GM18858 (cell line): ENCODE measurements at regions not wholly inside any gene's neighbourhood (a gene's known extent, or its start where the extent isn't known, plus 50 kb on each side); places are given as distances from the start of the nearest gene placed in this dataset.
"Not testable (repeated sequence)": the region's sequence is repeated elsewhere in the genome, so short reads cannot be mapped to it uniquely, and the experiment has no call there.

Source experiments
- ATAC-seq: cut with Tn5 transposase; IDR thresholded peaks from one replicate; pipeline ENCODE4 v1.9.1; 2021; ENCODE audit not compliant: unreplicated experiment

DNA sequence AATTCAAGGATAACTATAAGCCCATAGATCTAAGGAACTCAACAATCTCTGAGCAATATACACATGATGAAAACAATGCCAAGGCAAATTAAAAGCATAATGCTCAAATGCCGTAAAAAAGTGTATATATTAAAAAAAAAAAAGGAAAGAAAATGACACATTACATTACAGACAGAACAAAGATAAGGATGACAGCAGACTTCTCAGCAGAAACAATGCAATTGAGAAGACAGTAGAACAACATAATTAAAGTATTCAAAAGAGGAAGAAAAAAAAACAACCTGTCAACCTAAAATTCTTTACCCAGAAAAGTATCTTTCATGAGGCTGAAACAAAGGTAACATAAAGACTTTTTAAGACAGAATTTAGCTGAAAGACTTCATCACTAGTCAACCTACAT, 591.7 kb downstream of the ZNF608 start:
- ATAC-seq = no peak

DNA sequence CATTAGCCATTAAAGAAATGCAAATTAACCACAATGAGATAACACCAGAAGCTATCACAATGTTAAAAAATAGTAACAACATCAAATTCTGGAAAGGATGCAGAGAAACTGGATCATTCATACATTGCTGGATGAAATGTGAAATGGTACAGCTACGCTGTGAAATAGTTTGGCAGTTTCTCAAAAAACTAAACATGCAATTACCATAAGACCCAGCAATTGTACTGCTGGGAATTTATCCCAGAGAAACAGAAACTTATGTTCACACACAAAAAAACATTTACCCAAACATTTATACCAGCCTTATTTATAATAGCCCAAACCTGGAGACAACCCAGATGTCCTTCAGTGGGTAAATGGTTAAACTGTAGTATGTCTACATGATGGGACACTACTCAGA, 592.9 kb downstream of the ZNF608 start:
- no peak for ATAC-seq

DNA sequence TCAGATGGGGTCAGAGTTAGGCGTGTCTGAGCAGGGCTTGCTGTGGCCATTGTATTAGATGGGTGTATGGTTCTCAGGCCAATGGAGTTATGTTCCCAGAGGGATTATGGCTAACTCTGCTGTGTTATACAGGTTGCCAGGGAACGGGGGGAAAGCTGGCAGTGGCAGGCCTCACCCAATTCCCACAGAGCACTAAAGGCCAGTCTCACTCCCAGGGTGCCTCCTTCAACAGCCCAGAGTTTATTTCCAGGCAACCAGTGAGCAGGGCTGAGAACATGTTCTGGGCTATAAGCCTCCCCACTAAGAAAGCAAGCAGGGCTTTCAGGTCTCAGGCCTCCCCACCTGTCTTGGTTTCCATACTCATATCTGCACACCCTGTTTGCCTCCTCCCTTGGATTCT, 597.9 kb downstream of the ZNF608 start:
- no peak for ATAC-seq

DNA sequence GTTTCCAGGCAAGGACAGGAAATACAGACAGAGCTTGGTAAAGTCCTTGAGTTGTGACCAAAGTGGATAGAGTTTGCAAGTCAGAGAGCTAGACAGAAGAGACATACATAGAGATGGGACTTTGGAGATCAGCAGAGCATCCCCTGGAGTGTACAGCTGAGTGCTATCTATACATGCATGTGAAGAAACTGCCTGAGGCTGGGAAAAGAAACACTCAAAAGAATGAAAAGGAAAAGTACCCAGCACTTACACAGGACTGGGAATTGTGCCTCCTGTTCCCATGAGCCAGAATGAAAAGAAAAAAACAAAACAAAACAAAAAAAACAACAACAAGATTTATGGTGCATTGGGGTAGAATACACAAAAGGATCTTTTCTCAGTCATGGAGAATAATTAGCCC, 606.4 kb downstream of the ZNF608 start:
- ATAC-seq = no peak

DNA sequence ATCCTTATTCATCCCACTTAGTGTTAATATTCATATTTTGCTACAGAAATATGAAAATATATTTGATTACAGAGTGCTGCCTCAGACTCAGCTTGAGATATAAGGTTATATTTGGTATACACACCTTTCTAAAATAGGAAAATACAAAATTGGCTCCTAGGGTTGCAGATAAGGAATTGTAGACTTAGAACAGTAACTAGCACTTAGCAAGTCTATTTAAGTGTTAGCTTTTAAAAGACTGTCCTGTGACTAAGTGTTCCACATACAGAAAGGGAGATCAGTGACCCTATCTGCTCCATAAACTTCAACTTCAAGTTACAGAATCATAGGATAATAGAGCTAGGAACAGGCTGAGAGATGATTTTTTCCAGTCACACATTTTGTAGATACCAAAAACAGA, 607.0 kb downstream of the ZNF608 start:
- ATAC-seq = no peak

DNA sequence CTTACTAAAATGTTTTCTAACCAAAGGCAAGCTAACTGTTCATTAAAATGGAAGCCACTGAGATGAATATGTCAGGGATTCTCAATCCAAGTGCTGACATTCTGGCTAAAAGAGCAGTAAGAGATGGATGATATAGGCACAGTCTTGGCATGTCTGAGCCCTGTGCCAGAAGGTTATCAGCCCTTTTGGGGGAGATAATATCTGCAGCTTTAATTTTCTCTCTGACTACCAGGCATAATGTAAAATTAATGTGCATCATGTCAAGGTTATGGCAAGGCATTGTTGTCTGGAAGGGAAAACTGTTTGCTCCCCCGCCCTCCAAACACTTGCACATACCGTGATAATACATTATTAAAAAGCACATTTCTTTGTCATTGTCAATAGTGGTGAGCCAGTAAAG, 609.8 kb downstream of the ZNF608 start:
- no peak for ATAC-seq

DNA sequence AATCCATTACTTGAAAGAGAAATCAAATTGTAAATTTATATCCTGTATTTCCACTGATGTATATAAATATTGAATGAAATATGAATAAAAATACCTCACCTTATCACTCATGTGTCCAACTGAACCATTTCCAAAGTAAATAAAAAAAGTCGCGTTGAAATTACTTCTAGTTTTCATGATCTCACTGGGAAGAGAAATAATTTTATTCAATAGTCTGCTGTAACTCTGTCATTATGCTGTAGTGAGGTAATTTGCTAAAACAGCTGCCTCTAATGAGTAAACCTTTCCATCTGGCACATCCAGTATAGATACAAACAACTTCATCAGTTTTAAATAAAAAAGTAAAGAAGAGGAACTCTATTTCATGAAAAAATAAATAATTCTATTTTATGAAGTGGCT, 611.5 kb downstream of the ZNF608 start:
- ATAC-seq = no peak

DNA sequence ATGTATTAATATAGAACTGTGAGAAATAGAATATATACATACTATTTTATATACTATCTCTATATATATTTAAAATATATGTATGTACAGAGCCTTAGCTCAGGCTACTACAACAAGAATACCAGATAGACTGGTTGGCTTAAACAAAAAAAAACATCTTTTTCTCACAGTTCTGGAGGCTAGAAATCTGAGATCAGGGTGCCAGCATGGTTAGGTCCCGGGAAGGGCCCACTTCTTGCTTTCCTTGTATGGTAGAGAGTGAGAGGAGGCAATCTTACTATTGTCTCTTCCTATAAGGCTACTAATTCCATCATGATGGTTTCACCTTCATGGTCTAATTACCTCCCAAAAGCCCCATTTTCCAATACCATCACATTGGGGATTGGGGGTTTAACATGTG, 613.0 kb downstream of the ZNF608 start:
- ATAC-seq = no peak

DNA sequence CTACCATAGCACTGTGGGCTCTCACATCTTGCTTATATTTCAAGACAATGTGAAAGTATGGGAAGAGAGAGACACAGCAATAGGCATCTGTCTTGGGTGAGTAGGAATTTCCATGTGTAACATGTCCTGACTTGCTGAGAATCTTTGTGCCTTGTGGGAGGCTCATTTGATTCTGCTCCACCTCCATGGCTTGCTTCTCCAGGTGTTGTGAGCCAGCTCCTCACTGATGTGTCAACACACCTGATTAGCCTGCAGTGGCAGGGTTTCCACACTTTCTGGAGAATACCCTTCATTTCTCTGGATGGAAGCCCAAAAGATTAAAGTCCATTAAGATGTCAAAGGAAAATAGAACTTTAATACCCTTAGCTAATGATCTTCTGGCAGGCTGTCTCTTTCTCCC, 613.6 kb downstream of the ZNF608 start:
- ATAC-seq = no peak

DNA sequence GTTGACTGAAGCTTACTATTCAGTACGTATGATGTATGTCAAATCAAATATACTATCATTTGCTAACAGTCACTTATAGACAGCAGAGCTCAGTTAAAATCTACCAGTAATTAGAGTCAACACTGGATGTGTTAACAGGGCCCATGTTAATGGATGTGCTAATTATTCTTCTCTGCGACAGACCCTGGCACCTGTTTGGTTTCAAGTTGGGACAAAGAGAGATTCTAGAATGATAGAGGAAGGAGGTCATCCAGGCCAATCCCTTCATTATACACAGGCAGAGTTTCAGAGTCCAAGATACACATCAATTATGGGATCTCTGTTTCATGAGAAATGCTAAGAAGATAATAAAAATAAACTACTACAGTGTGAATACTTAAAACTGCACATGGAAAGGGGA, 615.0 kb downstream of the ZNF608 start:
- no peak for ATAC-seq

DNA sequence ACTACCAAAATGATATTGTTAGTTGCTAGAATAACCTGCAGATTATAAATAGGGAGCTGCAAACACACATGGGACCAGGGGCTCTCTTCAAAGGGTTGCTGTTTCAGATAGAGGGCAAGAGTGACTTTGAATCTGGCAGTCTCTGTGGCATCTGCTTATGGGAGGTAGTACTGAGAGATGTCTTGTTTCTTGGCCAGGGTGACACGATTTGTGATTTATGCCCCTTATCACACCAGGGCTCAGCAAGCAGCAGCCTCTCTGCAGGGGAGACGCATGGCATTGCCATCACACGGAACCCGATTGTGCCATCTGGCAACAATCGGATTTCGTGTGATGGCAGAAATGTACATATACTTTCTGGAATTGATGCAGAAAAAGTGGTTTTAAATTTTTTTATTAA, 615.6 kb downstream of the ZNF608 start:
- no peak for ATAC-seq

DNA sequence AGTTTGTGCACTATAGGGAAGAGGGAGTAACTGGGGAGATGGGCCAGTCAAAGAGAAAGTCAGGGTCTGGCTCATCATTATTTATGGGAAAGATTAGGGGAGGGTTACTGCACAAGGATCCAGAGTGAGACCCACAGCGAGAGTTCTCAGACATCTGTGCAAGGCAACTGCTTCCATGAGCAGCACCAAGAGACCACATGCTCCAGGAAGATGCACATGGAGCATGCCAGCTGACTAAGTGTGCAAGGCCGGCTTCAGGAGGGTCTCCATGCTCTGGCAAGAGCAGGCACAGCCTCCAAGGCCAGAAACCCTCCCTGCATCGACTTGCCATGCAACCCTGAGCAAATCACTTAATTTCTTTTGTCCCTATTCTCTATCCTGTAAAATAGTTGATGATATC, 616.9 kb downstream of the CSNK1G3 start:
- no peak for ATAC-seq

DNA sequence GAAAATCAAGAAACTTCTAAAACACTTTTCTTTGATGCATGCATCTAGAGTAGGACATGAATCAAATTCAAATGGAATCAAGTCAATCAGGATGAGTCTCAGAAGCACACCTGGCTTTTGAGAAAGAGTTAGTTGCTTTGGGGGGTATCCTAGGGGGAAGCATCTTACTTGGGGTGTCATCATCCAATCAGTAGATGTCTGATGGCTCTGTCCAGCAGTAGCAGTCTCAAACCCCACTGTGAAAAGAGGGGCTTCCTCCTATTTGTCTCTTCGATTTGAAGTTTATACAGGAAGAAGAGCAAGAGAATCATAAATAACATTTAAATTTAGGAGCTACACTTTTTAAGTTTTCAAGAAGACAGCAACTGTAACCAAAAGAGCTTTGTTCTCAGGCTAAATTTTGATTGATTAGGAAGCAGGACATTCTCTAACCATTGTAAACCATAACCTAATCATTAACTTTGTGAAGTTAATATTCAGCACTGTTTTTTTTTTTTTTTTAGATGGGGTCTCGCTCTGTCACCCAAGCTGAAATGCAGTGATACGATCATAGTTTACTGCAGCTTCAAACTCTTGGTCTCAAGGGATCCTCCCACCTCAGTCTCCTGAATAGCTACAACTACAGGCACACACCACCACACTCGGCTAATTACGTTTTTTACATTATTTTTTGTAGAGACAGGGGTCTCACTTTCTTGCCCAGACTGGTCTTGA, 614.7 kb downstream of the CSNK1G3 start:
- ATAC-seq = peak; percentile 78

DNA sequence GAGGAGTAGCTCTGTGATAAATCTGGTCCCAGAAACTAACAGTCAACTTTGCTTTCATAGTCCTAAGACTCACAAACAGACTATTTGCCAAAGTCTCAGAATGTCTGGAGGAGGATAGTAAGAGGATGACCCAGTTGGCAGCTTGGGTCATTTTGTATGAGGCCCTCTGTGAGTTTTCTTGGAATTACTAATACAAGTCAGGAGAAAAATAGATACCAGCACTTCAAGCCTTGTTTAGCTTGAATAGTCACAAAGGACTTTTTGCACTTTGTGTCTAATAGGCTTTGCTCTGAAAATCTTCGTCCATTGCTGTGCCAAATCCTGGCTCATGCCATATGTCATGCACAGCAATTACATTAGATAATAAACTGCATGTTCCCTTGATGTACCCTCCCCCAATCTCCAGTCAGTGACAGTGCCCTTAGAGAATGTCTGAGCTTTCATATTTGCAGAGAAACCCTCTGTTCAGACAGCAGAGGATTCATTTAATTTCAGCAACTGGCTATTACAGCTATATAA, 612.8 kb downstream of the CSNK1G3 start:
- no peak for ATAC-seq

DNA sequence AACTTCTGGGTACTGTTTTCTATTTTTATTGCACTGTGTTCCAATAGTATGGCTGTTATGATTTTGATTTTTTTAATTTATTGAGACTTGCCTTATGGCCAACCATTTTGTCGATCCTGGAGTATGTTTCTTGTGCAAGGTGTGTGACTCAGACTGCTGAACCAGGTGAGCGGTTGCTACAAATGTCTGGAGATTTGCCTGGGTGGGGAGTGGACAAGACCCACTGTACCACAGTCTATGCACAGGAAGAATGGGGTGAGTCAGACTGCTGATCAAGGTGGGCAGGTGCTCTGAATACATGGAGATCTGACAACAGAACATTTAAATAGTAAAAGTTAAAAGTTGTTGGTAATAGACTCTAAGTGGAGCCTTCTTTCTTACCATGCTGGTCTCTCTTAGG, 609.2 kb downstream of the CSNK1G3 start:
- no peak for ATAC-seq

DNA sequence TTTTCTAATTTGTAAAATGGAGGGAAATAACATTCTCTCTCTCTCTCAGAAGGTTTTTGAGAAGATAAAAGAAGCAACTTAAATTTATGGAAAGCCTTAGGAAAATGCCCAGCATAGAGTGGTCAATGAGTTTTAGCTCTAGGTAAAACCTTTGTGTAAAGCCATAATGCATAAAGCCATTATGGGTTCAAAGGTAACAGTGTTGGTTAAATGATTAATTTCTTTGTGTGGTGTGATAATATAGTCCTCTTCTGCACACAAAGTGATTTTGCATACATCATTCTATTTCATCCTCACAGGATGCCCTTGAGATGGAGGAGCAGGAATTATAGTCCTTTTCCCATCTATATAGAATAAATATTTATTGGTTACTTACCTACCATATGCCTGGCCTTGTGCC, 602.9 kb downstream of the CSNK1G3 start:
- no peak for ATAC-seq

DNA sequence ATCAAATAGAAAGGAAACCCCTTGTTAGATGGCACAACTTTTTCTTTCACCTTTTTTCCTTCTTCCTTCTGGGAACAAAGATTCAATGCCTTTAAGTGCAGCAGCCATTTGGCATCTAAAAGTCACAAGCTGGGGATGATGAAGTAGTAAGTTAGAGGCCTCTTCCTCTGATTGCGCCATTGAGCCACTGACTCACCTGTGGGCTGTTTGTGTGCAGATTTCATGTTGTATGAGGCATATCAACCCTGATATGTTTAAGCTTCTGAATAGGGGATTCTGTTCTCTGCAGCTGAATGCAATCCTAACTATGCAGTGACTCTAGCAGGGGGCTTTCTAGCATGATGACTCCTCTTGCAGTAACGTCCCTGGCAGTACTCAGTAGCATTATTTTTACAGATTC, 599.9 kb downstream of the CSNK1G3 start:
- ATAC-seq = no peak

DNA sequence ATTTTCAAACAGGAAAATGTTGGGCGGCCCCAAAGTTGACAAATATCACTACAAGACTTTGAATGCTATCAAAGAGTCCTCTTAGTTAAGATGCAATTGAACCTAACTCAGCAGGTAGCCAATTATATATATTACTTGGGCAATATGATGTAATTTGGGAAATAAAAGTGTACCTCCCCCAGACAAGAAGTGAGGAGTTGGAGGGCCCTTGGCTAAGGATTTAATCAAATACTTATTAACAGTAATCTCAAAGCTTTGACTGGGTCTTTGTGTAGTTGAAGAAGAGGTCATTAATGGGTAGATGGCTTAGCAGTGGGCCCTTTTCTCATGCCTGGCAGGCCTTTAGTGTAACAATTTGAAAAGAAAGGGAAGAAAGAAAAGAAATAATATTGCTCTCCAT, 599.0 kb downstream of the CSNK1G3 start:
- ATAC-seq = no peak

DNA sequence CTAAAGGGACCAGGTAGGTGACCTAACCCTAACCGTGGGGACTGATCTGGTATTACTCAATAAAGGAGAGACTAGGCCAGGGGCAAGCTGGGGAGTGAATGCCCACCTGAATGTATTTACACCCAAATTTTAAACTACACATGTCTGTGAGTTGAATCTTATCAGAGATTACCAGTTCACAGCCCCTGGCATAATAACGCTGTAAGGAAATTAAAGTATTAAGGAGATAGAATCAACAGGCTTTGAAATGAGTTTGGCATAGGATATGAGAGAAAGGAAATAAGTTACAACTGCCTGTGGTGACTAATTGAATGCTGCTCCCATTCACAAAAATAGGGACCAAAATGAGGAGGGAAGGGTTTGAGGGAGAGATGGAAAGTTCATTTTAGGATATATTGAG, 593.3 kb downstream of the CSNK1G3 start:
- no peak for ATAC-seq

DNA sequence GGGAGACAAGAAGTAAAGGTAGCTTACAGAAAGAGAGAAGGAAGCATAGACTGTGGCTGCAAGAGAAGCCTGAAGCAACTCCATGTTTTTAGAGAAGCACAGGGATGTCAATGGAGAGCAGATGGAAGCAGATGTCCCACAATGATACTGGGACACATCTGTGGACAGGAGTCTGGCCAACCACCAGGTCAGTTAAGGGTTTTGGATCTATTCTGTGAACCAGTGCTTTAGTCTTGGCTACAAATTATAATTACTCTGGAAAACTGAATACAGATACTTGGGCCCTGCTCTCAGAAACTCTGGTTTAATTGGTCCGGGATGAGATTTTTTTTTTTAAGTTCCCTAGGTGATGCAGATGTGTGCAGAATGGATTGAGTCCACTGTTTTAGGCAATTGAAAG, 592.8 kb downstream of the CSNK1G3 start:
- ATAC-seq = no peak

DNA sequence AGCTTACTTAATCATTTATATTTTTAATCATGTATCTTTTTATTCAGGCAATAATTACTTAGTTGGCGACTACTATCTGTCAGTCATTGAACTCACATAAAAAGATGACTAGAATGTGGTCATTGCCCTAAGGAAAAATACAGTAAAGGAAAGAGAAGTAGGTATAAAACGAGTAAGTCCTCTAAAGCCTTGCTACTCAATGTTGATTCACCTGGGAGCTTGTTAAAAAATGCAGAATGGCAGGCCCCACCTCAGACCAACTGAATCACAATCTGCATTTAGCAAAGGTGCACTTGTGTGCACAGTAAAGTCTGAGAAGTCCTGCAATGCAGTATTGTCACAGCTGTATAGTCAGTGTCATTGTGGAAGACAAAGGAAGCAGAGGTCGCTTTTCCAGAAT, 592.4 kb downstream of the CSNK1G3 start:
- ATAC-seq = no peak

DNA sequence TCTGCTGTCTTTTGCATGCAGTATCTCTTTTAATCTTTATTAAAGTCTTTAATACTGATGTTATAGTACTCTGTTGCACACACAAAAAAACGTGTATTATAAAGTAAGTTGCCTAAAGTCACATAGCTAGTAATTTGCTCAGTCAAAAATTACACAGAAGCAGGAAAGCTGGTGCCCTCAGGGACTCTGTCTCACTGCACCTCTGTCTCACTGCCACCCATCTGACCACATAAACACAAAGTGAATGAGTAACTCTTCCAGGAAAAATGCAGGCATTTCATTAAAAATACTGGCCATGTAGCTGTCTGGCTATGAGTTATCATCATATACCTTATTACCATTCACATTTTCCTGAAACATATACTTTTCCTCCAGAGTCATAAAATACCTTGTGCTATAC, 591.7 kb downstream of the CSNK1G3 start:
- no peak for ATAC-seq

DNA sequence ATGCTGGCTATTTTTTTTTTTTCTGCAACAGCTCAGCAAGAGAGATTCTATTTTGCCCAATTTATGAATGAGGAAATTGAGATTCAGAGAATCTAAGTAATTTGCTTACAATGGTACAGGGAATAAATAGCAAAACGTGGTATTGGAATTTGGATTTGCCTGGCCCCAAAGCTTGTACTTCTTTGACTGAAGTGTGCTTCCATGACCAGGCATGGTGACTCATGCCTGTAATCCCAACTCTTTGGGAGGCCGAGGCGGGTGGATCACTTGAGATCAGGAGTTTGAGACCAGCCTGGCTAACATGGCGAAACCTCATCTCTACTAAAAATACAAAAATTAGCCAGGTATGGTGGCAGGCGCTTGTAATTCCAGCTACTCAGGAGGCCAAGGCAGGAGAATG, 591.1 kb downstream of the CSNK1G3 start:
- not testable (repeated sequence) for ATAC-seq
